ENCODE measurements at regions not wholly inside any gene's neighbourhood (a gene's known extent, or its start where the extent isn't known, plus 50 kb on each side); places are given as distances from the start of the nearest gene placed in this dataset.
"Not testable (repeated sequence)": the region's sequence is repeated elsewhere in the genome, so short reads cannot be mapped to it uniquely, and the experiment has no call there.

DNA sequence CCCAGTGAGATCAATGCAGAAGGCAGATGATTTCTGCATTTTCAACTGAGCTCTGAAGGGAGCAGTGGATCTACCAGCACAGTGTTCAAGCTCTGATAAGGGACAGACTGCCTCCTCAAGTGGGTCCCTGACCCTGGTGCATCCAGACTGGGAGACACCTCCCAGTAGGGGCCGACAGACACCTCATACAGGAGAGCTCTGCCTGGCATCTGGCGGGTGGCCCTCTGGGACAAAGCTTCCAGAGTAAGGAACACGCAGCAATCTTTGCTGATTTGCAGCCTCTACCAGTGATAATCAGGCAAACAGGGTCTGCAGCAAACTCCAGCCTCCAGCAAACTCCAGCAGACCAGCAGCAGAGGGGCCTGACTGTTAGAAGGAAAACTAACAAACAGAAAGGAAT, 152.9 kb upstream of the CCDC196 start:
- TF ChIP-seq, protein P1, sequence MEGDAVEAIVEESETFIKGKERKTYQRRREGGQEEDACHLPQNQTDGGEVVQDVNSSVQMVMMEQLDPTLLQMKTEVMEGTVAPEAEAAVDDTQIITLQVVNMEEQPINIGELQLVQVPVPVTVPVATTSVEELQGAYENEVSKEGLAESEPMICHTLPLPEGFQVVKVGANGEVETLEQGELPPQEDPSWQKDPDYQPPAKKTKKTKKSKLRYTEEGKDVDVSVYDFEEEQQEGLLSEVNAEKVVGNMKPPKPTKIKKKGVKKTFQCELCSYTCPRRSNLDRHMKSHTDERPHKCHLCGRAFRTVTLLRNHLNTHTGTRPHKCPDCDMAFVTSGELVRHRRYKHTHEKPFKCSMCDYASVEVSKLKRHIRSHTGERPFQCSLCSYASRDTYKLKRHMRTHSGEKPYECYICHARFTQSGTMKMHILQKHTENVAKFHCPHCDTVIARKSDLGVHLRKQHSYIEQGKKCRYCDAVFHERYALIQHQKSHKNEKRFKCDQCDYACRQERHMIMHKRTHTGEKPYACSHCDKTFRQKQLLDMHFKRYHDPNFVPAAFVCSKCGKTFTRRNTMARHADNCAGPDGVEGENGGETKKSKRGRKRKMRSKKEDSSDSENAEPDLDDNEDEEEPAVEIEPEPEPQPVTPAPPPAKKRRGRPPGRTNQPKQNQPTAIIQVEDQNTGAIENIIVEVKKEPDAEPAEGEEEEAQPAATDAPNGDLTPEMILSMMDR (conservative IDR thresholded peaks at IDR 0.05; ENCODE audit: low read depth, low read length), result not testable (repeated sequence)
- not testable (repeated sequence) for TF ChIP-seq EZH2 (IDR thresholded peaks at IDR 0.05; ENCODE audit: borderline replicate concordance, low read depth, low read length, poor library complexity, severe bottlenecking)
